HG03575 (cell line): ENCODE measurements at regions not wholly inside any gene's neighbourhood (a gene's known extent, or its start where the extent isn't known, plus 50 kb on each side); places are given as distances from the start of the nearest gene placed in this dataset.

Experiments
- ATAC-seq: cut with Tn5 transposase; IDR thresholded peaks from one replicate; pipeline ENCODE4 v1.9.1; 2021; ENCODE audit not compliant: unreplicated experiment, insufficient number of reproducible peaks, low FRiP score; ENCODE audit errors: extremely low read depth

- ATAC-seq: no peak
Observed at GRCh38 chr4:132893787-132894186, 255.3 kb upstream of the PCDH10 start.

- ATAC-seq: no peak
Observed at GRCh38 chr4:132901224-132901623, 247.9 kb upstream of the PCDH10 start.

- no peak for ATAC-seq
Observed at GRCh38 chr4:132910229-132910748, 238.8 kb upstream of the PCDH10 start.

GRCh38 chr4:132918096-132918495, 231.0 kb upstream of the PCDH10 start:
- ATAC-seq: no peak

- no peak for ATAC-seq
Observed at GRCh38 chr4:132923516-132923915, 225.6 kb upstream of the PCDH10 start.

GRCh38 chr4:132934911-132935310, 214.2 kb upstream of the PCDH10 start:
- no peak for ATAC-seq

- ATAC-seq: no peak
Observed at GRCh38 chr4:132955146-132955545, 193.9 kb upstream of the PCDH10 start.

GRCh38 chr4:132956962-132957361, 192.1 kb upstream of the PCDH10 start:
- ATAC-seq: no peak

GRCh38 chr4:132958457-132959263, 190.4 kb upstream of the PCDH10 start:
- ATAC-seq: no peak

- no peak for ATAC-seq
Observed at GRCh38 chr4:132981611-132982010, 167.5 kb upstream of the PCDH10 start.

- no peak for ATAC-seq
Observed at GRCh38 chr4:132982151-132982550, 166.9 kb upstream of the PCDH10 start.

- no peak for ATAC-seq
Observed at GRCh38 chr4:132991111-132991510, 158.0 kb upstream of the PCDH10 start.

- ATAC-seq: no peak
Observed at GRCh38 chr4:132992686-132993085, 156.4 kb upstream of the PCDH10 start.

GRCh38 chr4:132998585-132999230, 150.4 kb upstream of the PCDH10 start:
- ATAC-seq: no peak

GRCh38 chr4:133000012-133000411, 149.1 kb upstream of the PCDH10 start:
- no peak for ATAC-seq

GRCh38 chr4:133003169-133003568, 145.9 kb upstream of the PCDH10 start:
- ATAC-seq: no peak

- ATAC-seq: no peak
Observed at GRCh38 chr4:133014473-133015135, 134.5 kb upstream of the PCDH10 start.

GRCh38 chr4:133045288-133045687, 103.8 kb upstream of the PCDH10 start:
- no peak for ATAC-seq

- ATAC-seq: no peak
Observed at GRCh38 chr4:133046156-133046555, 102.9 kb upstream of the PCDH10 start.

GRCh38 chr4:133058701-133059100, 90.4 kb upstream of the PCDH10 start:
- ATAC-seq: no peak
